ENCODE measurements at regions not wholly inside any gene's neighbourhood (a gene's known extent, or its start where the extent isn't known, plus 50 kb on each side); places are given as distances from the start of the nearest gene placed in this dataset.
"Not testable (repeated sequence)": the region's sequence is repeated elsewhere in the genome, so short reads cannot be mapped to it uniquely, and the experiment has no call there.

DNA sequence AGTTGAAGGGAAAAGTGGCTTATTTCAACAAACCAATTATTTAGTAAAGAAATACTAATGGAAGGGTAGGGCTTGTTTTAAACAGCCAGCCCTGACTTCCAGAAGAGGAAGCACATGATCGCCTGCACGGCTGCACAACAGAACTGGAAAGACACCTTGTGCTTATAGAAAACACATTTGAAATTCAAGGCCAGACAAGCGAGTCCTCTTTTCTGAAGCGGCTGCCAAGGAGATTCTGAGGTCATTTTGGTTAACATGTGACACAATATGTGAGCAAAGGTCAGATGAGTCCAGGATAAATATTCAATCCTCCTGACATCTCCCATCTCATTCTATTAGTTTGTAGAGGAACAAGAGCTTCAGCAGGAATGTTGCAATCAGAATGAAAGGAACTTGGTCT is 461.4 kb upstream of the ST8SIA4 start:
- no peak for DNase-seq (ENCODE audit: low spot score)

DNA sequence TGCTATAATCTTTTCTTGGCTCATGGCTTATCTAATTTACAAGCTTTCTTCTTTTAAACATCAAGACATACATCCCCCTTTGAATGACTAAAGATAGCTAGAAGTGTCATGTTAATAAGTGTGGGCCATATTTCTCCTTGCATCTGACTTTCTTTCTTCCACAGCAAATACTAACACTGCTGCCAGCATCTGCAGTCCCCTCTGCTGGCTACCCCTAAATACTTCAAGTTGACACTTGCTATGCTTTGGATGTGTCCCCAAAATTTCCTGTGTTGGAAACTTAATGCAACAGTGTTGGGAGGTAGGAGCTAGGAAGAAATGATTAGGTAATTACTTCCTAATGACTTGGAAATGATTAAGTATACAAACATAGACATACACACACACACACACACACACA is 459.0 kb upstream of the ST8SIA4 start:
- no peak for DNase-seq (ENCODE audit: low spot score)

DNA sequence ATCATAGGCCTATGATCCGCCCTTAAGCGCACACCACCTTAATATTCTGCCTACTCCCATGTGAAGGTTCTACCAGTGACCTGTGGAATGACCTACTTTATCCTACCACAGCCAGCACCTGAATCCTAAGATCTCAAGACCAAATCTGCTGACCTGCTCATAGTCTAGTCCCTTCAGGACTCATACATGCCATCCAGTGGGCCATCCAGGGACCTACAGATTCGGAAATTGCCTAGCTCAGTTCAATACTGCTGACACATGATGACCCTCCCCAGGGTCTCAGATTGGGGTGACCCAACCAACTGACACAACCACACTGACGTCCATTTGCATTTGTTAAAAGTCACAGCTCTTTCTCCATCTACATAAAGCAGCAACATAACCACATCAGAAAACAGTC is 443.8 kb upstream of the ST8SIA4 start:
- DNase-seq (ENCODE audit: low spot score) = no peak

DNA sequence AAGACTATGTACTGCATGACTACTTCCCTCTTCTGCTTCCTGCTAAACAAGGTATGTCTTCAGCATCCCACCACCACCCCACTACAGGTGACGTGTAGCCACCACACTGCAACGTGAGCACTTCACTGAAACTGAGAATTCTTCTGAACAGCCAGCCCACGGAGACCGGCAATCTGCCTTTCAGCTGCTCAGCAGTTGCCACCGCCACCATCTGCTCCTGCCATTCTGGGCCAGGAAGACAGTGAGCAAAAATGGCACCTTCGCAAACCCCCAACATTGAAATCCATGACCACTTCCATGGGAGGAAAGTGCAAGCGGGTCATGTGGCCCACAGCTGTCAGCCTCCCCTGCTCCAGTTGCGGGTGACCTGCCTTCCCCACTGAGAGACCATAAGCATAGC is 443.4 kb upstream of the ST8SIA4 start:
- DNase-seq (ENCODE audit: low spot score) = no peak

DNA sequence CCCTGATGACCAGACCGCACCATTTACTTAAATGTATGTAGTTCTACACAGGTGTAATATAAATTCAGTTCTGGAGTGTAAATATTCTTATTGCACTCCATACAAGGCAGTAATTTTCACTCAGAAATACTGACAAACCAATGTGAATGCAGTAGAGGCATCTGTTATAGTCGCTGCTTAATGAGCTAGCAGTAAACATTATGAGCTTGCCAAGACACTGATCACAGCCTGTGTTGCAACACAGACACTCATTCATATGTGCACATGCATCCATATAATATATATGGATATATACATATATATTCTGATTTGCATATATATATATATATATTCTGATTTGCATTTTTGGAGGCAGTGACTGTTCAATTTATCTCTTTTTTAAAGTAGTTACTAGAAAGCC is 435.1 kb upstream of the ST8SIA4 start:
- DNase-seq (ENCODE audit: low spot score) = no peak

DNA sequence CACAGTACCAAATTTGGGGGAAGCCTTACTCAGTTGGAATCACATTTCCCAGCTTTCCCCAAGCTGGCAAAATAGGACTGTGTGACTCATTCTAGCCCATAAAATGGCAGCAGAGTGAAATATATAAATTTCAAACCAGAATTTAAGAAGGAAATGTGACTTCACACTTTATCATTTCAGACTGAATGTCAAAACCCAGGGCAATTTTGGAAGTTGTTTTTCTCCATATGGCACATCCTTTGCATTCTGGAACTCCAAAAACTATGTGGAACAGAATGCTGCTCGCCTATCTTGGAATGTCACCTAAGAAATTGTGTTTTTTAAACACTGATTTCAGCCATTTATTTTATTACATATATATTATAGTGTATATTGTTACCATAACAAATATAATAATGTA is 424.7 kb upstream of the ST8SIA4 start:
- DNase-seq (ENCODE audit: low spot score) = no peak

DNA sequence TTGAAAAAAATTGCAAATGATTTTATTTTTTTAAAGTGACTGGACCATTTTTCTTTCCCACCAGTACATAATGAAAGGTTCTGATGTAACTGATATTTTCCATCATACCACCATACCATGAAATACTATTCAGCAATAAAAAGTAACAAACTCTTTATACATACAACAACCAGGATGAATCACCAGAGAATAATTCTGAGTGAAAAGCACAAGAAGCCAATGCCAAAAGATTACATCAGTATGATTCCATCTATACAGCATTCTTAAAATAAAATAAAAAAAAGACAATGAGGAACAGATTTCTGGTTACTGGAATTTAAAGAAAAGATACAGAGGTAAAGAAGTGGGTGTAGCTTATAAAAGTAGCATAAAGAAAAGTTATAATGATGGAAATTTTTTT is 423.7 kb upstream of the ST8SIA4 start:
- DNase-seq (ENCODE audit: low spot score) = no peak

DNA sequence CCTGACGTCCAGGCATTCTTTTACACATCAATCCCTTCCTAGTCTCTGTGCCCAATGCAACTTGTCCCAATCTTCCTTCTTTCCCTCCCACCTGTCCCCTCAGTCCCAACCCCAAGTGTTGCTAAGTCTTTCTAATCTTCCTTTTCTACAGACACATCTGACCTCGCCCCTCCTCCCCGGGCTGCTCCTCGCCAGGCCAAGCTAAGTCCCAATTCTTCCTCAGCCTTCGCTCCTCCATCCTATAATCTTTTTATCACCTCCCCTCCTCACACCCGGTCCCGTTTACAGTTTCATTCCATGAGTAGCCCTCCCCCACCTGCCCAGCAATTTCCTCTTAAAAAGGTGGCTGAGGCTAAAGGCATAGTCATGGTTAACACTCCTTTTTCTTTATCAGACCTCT is 413.3 kb upstream of the ST8SIA4 start:
- DNase-seq (ENCODE audit: low spot score) = not testable (repeated sequence)

DNA sequence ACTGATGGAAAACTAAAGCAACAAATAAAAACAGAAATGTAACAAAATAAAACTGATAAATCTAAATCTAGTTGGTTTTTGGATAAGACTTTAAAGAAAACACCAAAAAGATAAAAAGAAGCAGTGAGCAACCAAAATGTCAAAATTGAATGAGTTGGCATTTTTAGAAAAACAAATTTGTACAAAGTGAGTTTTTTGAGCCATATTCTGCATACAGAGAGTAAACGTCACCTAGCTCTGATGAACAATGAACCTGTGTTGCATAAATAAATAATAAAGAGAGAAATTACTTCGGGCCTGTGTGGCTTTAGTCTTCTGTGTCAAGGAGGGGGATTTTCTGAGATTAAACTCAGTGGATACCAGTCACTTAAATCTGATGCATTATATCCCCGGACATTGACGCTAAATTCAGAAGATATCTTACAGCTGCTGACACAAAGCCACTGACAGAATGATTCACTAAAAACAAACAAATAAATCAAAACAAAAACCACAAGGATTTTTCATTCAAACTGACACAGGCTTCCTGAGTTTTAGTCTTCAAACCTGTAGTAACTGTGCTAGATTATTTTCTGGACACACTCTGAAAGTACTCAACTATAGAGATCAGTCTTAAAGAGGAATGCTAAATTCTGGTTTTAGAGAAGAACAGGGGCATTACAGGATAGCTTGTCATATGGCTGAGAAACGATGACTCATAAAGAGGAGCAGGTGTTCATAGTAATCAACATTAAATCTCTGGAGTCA is 403.5 kb upstream of the ST8SIA4 start:
- DNase-seq (ENCODE audit: low spot score) = peak; percentile 13

DNA sequence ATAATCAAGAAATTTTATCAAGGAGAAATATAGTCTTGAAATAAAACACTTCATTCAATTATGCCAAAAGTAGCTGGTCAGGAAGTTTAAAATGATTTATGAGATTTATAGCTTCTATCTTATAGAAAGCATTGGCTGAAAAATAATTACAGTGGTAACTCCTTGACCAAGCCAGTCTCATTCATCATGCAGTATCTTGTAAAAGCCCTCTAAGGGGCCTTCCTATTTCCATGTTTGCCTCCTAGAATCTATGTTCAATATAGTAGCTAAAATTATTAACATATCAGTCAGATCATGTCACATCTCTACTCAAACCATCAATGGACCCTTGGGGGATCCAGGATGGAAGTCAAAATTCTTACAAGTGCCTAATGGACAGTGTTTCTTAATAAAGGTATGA is 393.4 kb upstream of the ST8SIA4 start:
- DNase-seq (ENCODE audit: low spot score) = no peak

DNA sequence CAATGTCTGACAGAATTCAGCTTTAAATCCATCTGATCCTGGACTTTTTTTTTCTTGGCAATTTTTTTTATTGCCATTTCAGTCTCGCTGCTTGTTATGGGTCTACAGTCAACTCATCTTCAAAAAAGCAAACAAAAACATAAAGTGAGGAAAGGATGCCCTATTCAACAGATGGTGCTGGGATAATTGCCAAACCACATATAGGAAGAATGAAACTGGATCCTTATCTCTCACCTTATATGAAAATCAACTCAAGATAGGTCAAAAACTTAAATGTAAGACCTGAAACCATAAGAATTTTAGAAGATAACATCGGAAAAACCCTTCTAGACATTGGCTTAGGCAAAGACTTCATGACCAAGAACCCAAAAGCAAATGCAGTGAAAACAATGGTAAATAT is 389.1 kb upstream of the ST8SIA4 start:
- DNase-seq (ENCODE audit: low spot score) = no peak

DNA sequence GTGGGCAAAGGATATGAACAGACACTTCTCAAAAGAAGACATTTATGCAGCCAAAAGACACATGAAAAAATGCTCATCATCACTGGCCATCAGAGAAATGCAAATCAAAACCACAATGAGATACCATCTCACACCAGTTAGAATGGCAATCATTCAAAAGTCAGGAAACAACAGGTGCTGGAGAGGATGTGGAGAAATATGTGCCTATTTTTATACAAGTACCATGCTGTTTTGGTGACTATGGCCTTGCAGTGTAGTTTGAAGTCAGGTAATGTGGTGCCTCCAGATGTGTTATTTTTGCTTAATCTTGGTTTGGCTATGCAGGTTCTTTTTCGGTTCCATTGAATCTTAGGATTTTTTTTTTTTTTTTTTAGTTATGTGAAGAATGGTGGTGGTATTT is 387.7 kb upstream of the ST8SIA4 start:
- not testable (repeated sequence) for DNase-seq (ENCODE audit: low spot score)

DNA sequence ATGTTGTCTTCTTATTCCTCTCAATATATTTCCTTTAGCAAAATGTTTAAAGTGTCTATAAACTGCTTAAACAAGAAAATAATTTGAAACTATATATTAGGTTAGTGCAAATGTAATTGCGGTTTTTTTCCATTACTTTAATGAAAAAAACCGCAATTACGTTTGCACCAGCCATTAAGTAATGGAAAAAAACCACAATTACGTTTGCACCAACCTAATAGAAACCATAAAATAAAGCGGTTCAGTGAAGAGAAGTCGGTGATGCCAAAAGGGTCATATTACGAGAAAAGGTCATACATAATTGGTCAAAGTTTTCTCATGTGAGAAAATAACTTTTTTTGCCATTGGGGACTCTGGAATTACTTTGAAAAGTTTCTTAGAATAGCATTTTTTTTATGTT is 385.6 kb upstream of the ST8SIA4 start:
- no peak for DNase-seq (ENCODE audit: low spot score)

DNA sequence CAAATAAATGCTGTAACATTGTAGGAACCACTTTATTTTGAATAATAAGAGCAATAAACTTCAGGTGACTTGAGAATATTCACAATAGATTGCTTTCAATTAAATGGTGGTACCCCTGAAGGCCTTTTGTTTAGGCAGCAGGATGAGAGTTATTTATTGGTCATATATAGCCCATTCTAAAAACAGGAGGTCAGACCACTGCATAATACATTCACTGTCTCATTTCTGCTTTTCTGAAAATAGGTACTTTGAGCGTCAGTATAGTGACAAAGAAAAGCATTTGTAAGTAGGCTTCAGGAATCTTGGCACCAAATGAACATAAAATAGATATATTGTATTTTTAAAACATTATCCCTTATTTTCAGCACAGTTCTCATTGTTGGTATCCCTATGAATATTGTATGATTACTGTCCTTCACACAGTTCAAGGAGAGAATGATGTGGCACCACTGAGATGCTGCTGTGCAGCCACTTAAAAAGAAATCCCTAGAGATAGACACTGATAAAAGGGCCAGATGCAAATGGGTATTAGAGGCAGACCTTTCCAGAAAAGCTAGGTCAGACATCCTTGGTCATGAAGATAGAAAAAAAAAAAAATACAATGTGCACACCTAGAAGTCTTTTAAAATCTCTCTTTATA is 381.8 kb upstream of the ST8SIA4 start:
- no peak for DNase-seq (ENCODE audit: low spot score)

DNA sequence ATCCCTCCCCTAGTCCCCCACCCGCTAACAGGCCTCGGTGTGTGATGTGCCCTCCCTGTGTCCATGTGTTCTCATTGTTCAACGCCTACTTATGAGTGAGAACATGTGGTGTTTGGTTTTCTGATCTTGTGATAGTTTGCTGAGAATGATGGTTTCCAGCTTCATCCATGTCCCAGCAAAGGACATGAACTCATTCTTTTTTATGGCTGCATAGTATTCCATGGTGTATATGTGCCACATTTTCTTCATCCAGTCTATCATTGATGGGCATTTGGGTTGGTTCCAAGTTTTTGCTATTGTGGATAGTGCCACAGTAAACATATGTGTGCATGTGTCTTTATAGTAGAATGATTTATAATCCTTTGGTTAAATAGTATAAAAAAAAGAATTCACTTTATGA is 380.9 kb upstream of the ST8SIA4 start:
- not testable (repeated sequence) for DNase-seq (ENCODE audit: low spot score)

DNA sequence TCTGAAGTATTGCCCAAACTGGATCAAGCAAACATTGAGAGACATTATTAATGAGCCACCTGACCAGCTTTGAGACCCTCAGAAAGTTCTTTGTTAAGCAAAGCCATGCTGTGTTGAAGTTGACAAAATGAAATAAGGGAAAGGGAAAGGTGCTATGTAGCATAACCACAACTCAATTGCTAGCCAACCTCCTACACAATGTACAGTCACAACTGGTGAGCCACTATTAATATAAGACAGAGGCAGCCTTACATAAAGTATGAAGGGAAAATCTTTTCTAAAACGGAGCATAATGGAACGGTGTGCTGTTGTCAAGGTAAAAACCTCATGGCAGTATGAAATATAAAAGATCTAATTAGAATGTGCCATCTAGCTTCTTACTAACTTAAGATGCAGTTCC is 375.8 kb upstream of the ST8SIA4 start:
- no peak for DNase-seq (ENCODE audit: low spot score)

DNA sequence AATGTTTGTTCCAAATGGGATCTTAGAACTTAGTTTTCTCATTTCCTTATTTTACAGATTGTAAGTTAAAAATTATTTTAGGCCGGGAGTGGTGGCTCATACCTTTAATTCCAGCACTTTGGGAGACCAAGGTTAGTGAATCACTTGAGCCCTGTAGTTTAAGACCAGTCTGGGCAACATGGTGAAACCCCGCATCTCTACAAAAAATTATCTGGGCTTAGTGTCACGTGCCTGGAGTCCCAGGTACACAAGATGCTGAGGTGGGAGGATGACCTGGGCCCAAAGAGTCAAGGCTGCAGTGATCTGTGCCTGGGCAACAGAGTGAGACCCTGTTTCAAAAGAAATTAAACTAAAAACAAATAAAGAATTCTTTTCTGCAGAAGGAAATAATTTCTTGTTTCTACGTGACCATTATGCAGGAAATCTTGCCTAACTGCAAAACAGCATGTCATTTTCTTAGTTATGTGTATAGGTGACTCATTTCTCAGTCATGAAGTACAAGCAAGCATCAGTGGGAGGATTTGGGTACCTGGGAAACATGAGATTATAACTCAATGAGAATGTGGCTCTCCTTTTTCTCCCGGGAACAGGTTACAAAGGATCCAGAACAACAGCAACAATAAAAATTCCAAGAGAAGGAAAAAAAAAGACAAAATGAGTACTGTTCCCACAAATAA is 375.1 kb upstream of the ST8SIA4 start:
- no peak for DNase-seq (ENCODE audit: low spot score)

DNA sequence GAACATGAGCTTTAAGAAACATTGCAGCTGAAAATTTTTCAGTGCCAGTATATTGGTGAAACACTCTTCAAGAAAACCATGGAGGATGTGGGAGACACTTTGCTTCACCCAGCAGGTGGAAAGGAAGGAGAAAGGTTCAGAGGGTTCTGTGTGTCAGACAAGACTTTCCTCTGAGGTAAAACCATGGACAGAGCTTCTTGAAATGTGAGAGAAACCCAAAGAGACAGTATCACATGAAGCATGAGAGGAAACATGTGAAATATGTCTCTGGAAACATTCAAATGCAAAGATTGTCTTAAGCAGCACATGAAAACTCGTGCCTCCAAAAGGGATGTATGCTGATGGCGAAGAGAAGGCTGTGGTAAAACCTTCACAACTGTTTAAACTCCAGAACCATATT is 368.9 kb upstream of the ST8SIA4 start:
- DNase-seq (ENCODE audit: low spot score) = no peak

DNA sequence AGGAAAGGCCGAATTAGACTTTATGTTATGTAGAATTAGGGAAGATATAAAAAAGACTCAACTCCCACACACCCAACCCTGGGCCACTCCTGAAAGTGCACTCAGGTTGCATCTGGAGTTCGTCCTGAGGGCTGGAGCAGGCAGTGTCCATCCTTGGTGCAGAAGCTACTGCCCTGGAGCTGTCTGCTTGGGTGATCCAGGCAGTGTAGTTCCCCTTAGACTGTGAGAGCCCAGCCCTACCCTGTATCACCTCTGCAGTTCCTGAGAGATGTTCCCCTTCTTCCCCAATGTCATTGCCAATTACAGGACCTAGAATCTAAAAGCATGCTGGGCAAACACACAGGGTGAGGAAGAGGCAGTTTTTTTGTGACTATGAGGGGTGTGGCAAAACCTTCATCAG is 368.3 kb upstream of the ST8SIA4 start:
- no peak for DNase-seq (ENCODE audit: low spot score)

DNA sequence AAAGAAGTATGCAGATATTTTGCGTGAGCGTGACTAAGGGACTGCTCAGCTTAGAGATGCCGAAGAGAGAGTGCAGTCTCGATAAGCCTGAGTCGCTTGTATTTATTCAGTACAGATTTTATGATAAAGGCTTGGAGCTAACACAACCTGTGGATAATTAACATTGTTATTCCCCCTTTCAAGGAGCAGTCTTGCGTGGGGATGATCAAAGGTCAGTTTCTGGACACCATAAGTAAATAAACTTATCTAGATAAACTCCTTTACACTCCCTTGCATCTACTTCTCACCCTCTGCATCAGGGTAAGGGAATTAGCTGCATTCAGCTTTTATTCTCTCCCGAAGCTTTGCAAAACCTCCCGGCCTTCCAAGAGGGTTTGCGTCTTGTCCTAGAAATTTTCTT is 357.8 kb upstream of the ST8SIA4 start:
- no peak for DNase-seq (ENCODE audit: low spot score)

DNA sequence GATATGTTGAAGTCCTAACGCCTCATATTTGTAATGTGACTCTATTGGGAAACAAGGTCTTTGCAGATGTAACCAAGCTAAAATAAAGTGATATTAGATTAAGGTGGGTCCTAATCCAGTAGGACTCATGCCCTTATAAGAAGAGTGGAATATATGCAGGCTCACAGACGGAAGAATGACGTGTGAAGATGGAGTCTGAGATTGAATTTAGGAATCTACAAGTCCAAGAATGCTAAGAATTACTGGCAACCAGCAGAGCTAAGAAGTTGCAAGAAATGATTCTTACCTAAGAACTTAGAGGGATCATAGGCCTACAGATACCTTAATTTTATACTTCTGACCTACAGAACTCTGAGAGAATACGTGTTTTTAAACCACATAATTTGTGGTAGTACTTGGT is 350.0 kb upstream of the ST8SIA4 start:
- no peak for DNase-seq (ENCODE audit: low spot score)

DNA sequence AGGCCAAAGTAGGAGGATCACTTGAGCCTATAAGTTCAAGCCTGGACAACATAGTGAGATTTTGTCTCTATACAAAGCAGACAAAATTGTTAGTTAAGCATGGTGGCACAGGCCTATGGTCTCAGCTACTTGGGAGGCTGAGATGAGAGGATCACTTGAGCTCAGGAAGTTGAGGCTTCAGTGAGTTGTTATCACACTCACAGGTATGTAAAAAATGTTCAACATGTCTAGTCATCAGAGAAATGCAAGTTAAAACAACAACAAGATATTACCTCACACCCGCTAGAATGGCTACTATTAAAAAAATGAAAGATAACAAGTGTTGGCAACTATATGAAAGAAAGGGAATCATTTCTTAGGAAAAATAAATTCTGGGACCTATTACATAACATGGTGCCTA is 341.5 kb upstream of the ST8SIA4 start:
- no peak for DNase-seq (ENCODE audit: low spot score)

DNA sequence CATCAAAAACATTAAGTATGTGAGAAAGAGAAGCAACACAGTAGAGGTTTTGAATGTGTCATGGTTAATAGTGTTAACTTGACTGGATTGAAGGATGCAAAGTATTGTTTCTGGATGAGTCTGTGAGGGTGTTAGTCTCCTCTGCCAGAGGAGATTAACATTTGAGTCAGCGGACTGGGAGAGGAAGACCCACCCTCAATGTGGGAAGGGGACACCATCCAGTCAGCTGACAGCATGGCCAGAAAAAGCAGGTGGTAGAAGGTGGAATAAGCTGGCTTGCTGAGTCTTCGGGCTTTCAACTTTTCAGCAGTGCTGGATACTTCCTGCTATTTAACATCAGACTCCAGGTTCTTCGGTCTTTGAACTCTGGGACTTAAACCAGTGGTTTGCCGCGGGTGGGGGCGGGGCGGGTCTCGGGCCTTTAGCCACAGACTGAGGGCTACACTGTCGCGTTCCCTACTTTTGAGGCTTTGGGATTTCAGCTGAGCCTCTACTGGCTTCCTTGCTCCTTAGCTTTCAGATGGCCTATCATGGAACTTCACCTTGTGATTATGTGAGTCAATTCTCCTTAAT is 309.9 kb upstream of the ST8SIA4 start:
- no peak for DNase-seq (ENCODE audit: low spot score)
